NCI-H82 treated with DMSO at 0.1 percent for 48 hours (cell line): ENCODE measurements at regions not wholly inside any gene's neighbourhood (a gene's known extent, or its start where the extent isn't known, plus 50 kb on each side); places are given as distances from the start of the nearest gene placed in this dataset.

Experiments used
- DNase-seq: peaks from one replicate; lab custom pipeline; 2025; ENCODE audit not compliant: unreplicated experiment; lab: John Stamatoyannopoulos, UW

- no peak for DNase-seq
These were observed 1106.3 kb upstream of the IGFBP7 start for GRCh38 chr4:58216461-58216860.

GRCh38 chr4:58214376-58214775 is 1104.2 kb upstream of the IGFBP7 start:
- DNase-seq: no peak

- peak; percentile 29 for DNase-seq
These were observed 1099.4 kb upstream of the IGFBP7 start for GRCh38 chr4:58209551-58209950.

- DNase-seq: no peak
These were observed 1098.8 kb upstream of the IGFBP7 start for GRCh38 chr4:58209001-58209400.

GRCh38 chr4:58205446-58206235 is 1095.5 kb upstream of the IGFBP7 start:
- DNase-seq: no peak

- no peak for DNase-seq
These were observed 1082.0 kb upstream of the IGFBP7 start for GRCh38 chr4:58192217-58192616.

- DNase-seq: no peak
These were observed 1080.9 kb upstream of the IGFBP7 start for GRCh38 chr4:58191109-58191508.

GRCh38 chr4:58188316-58188715 is 1078.1 kb upstream of the IGFBP7 start:
- DNase-seq: no peak

- no peak for DNase-seq
These were observed 1064.8 kb upstream of the IGFBP7 start for GRCh38 chr4:58175024-58175423.

- no peak for DNase-seq
These were observed 1056.3 kb upstream of the IGFBP7 start for GRCh38 chr4:58166490-58166889.

GRCh38 chr4:58163156-58163555 is 1053.0 kb upstream of the IGFBP7 start:
- peak; percentile 68 for DNase-seq

GRCh38 chr4:58149404-58150085 is 1039.4 kb upstream of the IGFBP7 start:
- DNase-seq: no peak

GRCh38 chr4:58144721-58145120 is 1034.5 kb upstream of the IGFBP7 start:
- DNase-seq: peak; percentile 71

GRCh38 chr4:58138786-58139668 is 1028.8 kb upstream of the IGFBP7 start:
- peak; percentile 30 for DNase-seq

GRCh38 chr4:58136604-58137003 is 1026.4 kb upstream of the IGFBP7 start:
- peak; percentile 59 for DNase-seq

- no peak for DNase-seq
These were observed 1017.5 kb upstream of the IGFBP7 start for GRCh38 chr4:58127680-58128079.

GRCh38 chr4:58119298-58119697 is 1009.1 kb upstream of the IGFBP7 start:
- no peak for DNase-seq

GRCh38 chr4:58113126-58113525 is 1002.9 kb upstream of the IGFBP7 start:
- peak; percentile 87 for DNase-seq

GRCh38 chr4:58111818-58112217 is 1001.6 kb upstream of the IGFBP7 start:
- no peak for DNase-seq

GRCh38 chr4:58093352-58093751 is 983.2 kb upstream of the IGFBP7 start:
- DNase-seq: peak; percentile 26

- no peak for DNase-seq
These were observed 980.4 kb upstream of the IGFBP7 start for GRCh38 chr4:58090539-58090938.

GRCh38 chr4:58081356-58081755 is 971.2 kb upstream of the IGFBP7 start:
- no peak for DNase-seq
